Fibroblast of skin of left biceps (primary cell): ENCODE measurements at regions not wholly inside any gene's neighbourhood (a gene's known extent, or its start where the extent isn't known, plus 50 kb on each side); places are given as distances from the start of the nearest gene placed in this dataset.

Source experiments
- DNase-seq, 2 experiments: peaks; one replicate each; pipeline ENCODE4 v3.0.0-alpha.2; 2013; ENCODE audit warnings: low read depth in 2 of 2

DNA sequence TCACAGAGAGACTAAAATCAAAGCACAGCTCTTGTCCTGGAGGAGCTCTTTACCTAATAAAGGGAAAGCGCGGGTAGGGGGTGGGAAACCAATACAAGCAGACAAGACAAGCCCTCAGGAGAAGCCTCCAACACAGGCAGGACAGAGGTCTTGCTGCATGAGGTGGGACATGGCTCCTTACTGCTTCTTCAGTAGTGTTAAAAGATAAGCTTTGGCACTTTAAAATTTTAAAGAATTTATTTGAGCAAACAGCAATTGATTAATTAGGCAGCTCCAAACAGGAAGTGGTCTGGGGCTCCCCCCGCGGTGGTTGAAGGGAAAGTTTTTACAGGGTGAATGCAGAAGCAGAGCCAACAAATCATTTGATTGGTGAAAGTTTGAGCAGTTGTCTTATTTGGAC, 50.3 kb upstream of the MACC1 start:
- no peak for DNase-seq

DNA sequence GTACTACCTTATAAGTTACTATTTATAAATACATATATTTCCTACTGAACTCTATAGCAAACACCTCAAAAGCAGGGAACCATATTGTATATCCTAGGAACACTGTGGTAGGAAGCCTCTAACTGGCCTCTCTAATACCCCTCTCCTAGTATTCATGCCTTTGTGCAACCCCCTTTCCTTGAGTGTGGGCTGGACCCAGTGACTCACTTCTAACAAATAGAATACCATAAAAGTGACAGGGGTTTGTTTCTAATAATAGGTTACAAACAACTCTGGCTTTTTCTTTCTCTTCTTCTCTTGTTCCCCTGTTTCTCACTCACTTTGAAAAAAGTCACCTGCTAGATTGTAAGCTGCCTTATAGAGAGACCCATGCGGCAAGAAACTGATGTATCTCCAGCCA, 51.6 kb upstream of the MACC1 start:
- no peak for DNase-seq

DNA sequence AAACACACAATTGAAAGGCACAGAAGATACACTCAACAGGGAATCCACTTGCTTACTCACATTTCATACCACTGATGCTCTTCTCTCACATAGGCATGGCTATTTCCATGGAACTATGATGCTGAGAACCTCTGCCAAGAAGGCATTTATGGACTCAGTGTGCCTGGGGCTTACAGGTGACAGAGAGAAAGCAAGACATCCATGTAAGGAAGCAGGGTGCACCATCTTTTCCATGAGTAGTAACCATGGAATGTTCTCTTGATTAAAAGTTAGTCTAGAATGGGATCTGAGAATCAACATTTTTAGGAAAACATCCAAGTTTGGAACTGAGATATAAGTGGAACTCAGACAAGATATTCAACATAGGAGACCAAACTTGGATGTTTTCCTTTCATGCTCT, 52.5 kb upstream of the MACC1 start:
- DNase-seq: peak; percentile 34 to 48

DNA sequence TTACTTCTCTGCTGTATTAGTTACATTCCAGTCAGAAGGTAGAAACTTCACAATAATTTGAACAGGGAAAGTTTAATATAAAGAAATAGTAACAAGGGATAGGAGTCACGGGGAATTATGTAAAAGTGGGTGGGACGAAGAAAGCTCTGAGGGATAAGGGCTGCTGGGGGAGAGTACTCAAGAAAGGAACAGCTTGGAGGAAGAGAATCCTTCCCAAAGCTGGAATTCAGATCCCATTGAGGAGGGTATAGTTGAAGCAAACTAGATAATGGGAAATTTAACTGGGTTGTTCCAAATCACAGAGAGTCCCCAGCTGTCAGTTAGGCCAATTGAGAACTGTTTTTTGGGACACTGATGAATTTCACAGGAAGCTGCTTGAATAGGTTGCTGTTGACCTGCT, 53.2 kb upstream of the MACC1 start:
- no peak for DNase-seq

DNA sequence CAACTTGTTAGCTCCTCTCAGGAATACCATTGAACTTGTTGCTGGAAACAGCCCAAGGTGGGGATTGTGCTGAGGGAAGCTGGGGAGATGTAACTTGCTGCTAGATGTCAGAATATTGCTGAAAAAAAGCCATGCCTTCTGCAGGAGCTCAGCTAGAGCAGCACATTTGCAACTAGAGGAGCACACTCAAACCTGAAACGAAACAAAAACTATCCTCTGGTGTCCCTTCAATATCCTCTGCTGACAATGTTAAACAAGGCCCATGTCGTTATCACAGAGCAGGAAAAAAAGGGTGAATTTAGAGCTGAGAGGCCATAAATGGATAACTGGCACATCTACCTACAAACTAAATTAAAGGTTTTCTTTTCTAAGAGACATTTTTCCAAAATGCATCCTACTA, 53.7 kb upstream of the MACC1 start:
- DNase-seq: no peak

DNA sequence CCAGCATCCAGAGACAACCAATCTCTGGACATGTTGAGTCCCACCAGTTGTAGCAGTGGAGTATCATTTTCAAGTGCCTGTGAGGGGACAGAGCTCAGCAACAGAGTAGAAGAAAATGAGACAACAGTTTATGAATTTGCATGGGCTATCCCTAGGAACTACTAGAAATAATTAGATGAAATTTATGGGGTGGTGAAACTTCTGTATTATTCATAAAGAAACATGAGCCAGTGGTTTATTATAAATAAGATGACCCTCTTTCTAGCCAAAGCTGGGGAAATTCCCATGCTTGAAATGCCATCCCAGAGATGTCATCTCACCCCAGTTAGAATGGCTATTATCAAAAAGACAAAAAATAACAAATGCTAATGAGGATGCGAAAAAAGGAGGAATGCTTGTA, 55.1 kb upstream of the ITGB8 start:
- DNase-seq: peak in 1 of 2 experiments; percentile 24

DNA sequence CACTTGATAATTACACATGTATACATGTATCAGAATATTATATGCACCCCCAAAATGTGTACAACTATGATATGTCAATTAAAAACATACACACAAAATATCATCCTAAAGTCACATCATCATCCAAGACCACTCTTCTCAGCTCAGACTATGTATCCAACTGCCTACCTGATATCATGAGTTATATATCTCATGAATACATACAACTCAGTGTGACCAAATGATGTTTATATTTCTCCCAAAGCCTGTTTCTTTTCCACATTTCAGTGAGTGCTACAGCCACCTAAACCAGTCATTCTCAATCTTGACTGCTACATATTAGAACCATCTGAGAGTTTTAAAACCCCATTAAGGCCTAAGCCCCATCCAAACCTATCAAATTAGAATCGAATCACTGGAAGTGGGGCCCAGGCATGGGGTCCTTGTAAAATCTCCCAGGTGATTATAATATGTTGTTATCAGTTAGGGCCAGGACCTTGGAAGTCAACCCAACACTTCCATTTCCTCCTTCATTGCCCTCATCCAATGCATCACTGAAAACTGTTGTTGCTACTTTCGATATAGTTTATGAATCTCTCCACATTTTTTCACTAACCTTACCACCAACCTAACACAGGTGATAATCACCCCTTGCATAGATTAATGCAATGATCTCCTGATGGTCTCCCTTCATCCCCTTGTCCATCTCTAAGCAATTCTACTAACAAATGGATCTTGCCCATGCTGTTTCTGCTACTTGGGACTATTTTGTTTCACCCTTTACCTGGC, 53.8 kb upstream of the ITGB8 start:
- no peak for DNase-seq

DNA sequence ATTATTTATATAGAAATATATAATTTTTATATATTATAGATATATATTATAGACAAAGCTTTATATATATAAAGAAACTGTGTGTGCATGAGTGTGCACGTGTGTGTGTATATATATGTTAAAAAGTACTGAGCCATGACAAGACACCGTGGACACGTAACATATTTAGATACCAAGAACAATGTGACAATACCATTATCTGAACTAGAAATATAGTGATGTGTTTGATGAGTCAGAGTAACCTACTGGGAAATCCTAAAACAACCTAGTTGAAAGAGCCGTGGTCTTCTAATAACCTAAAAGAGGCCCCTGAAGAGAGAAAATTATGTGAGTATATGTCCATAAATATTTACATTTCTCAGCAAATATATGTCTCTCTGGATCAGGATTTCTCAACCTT, 50.7 kb upstream of the ITGB8 start:
- no peak for DNase-seq

DNA sequence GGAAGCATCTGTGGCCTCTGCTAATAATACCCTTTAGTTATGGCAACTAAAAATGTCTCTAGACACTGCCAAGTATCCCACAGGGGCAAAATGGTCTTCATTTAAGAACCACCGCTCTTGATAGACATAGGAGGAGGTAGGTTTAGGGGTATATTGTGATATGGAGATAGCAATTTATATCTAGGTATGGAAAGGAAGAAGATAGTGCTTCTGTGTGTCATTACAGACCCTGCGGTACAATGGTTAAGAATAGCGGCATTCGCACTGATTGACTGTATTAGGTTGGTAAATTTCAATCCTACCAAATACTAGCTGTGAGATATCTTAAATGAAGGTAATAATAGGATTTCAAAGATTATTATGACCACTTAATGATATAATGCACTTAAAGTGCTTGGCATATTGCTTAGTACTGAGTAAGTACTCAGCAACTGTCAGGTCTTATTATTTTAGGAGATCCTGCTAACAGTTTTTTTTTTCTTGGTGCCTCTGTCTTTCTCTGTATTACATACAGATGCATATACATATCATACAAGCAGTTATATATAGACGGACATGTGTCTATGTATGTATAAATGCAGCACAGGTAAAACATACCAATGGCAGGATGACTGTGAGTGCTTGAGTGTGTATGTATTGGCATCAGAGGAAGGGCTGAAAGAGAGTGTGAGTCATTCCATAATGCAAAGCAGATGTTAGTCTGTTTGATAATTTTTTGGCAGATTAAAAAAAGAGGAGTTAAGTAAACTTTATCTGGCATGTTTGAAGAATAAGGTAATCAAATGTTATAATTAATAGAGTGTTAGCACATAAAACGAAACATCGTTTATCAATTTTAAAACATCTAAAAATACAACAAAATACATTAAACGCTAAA, 50.0 kb upstream of the ITGB8 start:
- DNase-seq: peak; percentile 58 to 64
